GM12878 (cell line): ENCODE measurements at regions not wholly inside any gene's neighbourhood (a gene's known extent, or its start where the extent isn't known, plus 50 kb on each side); places are given as distances from the start of the nearest gene placed in this dataset.

Experiments
- ATAC-seq: fragments of 200-7000 bp; cut with Tn5 transposase; 3 replicates; pipeline ENCODE4 v1.9.1; 2020; ENCODE audit warnings: mild to moderate bottlenecking, moderate library complexity
- BruUV-seq: library from RNA; stranded (reverse); fragments of 400-500 nt; replicated peaks from 2 replicates; lab custom pipeline; 2021; lab: Mats Ljungman, UMichigan
- CTCF ChIA-PET: fragments of 300-600 bp; sonication (Branson Sonifier 250); formaldehyde crosslinking; extraction: SDS; loops from one replicate; lab custom pipeline; 2021; ENCODE audit warnings: inconsistent platforms; lab: Yijun Ruan, JAX
- POLR2A ChIA-PET: fragments of 350-600 bp; formaldehyde crosslinking; extraction: SDS; loops from one replicate; lab custom pipeline; 2021; ENCODE audit warnings: inconsistent platforms; lab: Charles Lee
- RAD21 ChIA-PET: fragments of 300-600 bp; sonication (Branson Sonifier 250); formaldehyde crosslinking; loops from one replicate; lab custom pipeline; 2023; ENCODE audit warnings: antibody characterized with exemption; ENCODE audit not compliant: unreplicated experiment; lab: Charles Lee
- SMC1A ChIA-PET: fragments of 300-600 bp; sonication (Branson Sonifier 250); formaldehyde crosslinking; loops from one replicate; lab custom pipeline; 2023; ENCODE audit not compliant: unreplicated experiment, uncharacterized antibody; lab: Charles Lee
- DNase-seq: peaks from one replicate; pipeline ENCODE4 v3.0.0-alpha.2; 2011; ENCODE audit warnings: low read depth, low spot score
- FAIRE-seq: peaks from 3 replicates; lab custom pipeline; 2011; peaks lifted over from hg19 to GRCh38; lab: Jason Lieb, UNC
- H2AFZ ChIP-seq: 2 replicates; pipeline ENCODE4 v1.6.0; 2011; ENCODE audit warnings: low read depth, low read length, control low read depth; ENCODE audit not compliant: control insufficient read depth
- H3K27ac ChIP-seq: 2 replicates; pipeline ENCODE4 v1.5.1; 2011; ENCODE audit warnings: control low read depth; ENCODE audit not compliant: control insufficient read depth, insufficient read depth
- H3K27me3 ChIP-seq, 2 experiments: replicated peaks in 1 of 2; 2 replicates each; pipeline versions ENCODE4 v1.6.0 to v1.6.1; 2011; ENCODE audit warnings: low read length in 1 of 2; ENCODE audit not compliant: control insufficient read depth in 2 of 2, insufficient read depth in 2 of 2
- H3K36me3 ChIP-seq, 2 experiments: 2 replicates each; pipeline ENCODE4 v1.5.1; 2011; ENCODE audit warnings: low read length in 1 of 2; ENCODE audit not compliant: control insufficient read depth in 2 of 2, insufficient read depth in 2 of 2
- H3K4me1 ChIP-seq: 2 replicates; pipeline ENCODE4 v1.6.1; 2011; ENCODE audit warnings: mild to moderate bottlenecking, low read length, moderate library complexity, mixed read lengths; ENCODE audit not compliant: control insufficient read depth, insufficient read depth
- H3K4me2 ChIP-seq: 2 replicates; pipeline ENCODE4 v1.6.0; 2011; ENCODE audit warnings: control low read depth; ENCODE audit not compliant: control insufficient read depth, insufficient read depth
- H3K4me3 ChIP-seq: fragments of 200-600 bp; sonication (generic); 2 replicates; pipeline ENCODE4 v1.5.1; 2016
- H3K79me2 ChIP-seq: 2 replicates; pipeline ENCODE4 v1.6.0; 2011; ENCODE audit warnings: low read length; ENCODE audit not compliant: control insufficient read depth, insufficient read depth
- H3K9ac ChIP-seq: 2 replicates; pipeline ENCODE4 v1.8.0; 2011; ENCODE audit warnings: low read length, control low read depth, mixed read lengths; ENCODE audit not compliant: control insufficient read depth, insufficient read depth
- H3K9me3 ChIP-seq: replicated peaks from 3 replicates; pipeline ENCODE4 v1.5.1; 2011; ENCODE audit warnings: mild to moderate bottlenecking, low read length; ENCODE audit not compliant: control insufficient read depth, insufficient read depth
- H4K20me1 ChIP-seq: 2 replicates; pipeline ENCODE4 v1.6.0; 2011; ENCODE audit not compliant: control insufficient read depth, insufficient read depth
- CREB1 ChIP-seq: IDR thresholded peaks from 2 replicates; pipeline ENCODE4 v1.6.1; 2012; ENCODE audit warnings: low read depth, mild to moderate bottlenecking, inconsistent platforms
- DPF2 ChIP-seq: fragments of 450-650 bp; IDR thresholded peaks from 2 replicates; pipeline ENCODE4 v1.6.1; 2017; ENCODE audit warnings: mild to moderate bottlenecking
- EZH2 ChIP-seq: IDR thresholded peaks from 2 replicates; pipeline ENCODE4 v1.6.1; 2012; ENCODE audit warnings: low read depth, mild to moderate bottlenecking, control low read depth, inconsistent platforms, low read length, borderline replicate concordance; ENCODE audit not compliant: control insufficient read depth
- GATAD2B ChIP-seq: fragments of 450-650 bp; conservative IDR thresholded peaks from 2 replicates; pipeline ENCODE4 v1.6.1; 2017; ENCODE audit warnings: low read depth, mild to moderate bottlenecking, moderate library complexity
- HCFC1 ChIP-seq: fragments of 150-350 bp; IDR thresholded peaks from 2 replicates; pipeline ENCODE4 v1.6.1; 2014; ENCODE audit warnings: low read length
- RBBP5 ChIP-seq: fragments of 200-600 bp; sonication (generic); conservative IDR thresholded peaks from 2 replicates; pipeline ENCODE4 v1.6.1; 2016
- SMAD1 ChIP-seq: fragments of 450-650 bp; IDR thresholded peaks from 2 replicates; pipeline ENCODE4 v1.6.1; 2018; ENCODE audit warnings: mild to moderate bottlenecking, low read depth; ENCODE audit not compliant: partially characterized antibody
- YY1 ChIP-seq: IDR thresholded peaks from 2 replicates; pipeline ENCODE4 v1.6.1; 2011; ENCODE audit warnings: low read depth, mild to moderate bottlenecking, low read length
- ZBED1 ChIP-seq: IDR thresholded peaks from 2 replicates; pipeline ENCODE4 v1.6.1; 2016; ENCODE audit warnings: borderline replicate concordance
- ZNF622 ChIP-seq: fragments of 450-650 bp; IDR thresholded peaks from 2 replicates; pipeline ENCODE4 v1.6.1; 2017; ENCODE audit warnings: mild to moderate bottlenecking, inconsistent platforms
- WGBS: methylation state at CpG from one replicate; pipeline ENCODE4 v1.1.6; 2016; ENCODE audit warnings: low lambda C conversion rate; ENCODE audit not compliant: insufficient replicate concordance, insufficient coverage; ENCODE audit errors: missing lambda C conversion rate; 5-methylcytosine and 5-hydroxymethylcytosine counted together
- in situ Hi-C: fragments of 300-500 bp; cut with MboI; formaldehyde crosslinking; loops from 9 replicates; pipeline ENCODE4 v1.14.3; 2018; ENCODE audit warnings: mixed read lengths
- intact Hi-C: fragments of 100-400 bp; cut with micrococcal nuclease; formaldehyde crosslinking; loops from one replicate; pipeline ENCODE4 v1.14.2; 2022; ENCODE audit not compliant: unreplicated experiment
- TF ChIP-seq, protein P1 (sequence below): IDR thresholded peaks from 2 replicates; pipeline ENCODE4 v1.6.1; 2012; ENCODE audit warnings: low read length, inconsistent platforms
- TF ChIP-seq, protein P2 (sequence below): fragments of 450-650 bp; IDR thresholded peaks from 2 replicates; pipeline ENCODE4 v1.6.1; 2016; ENCODE audit warnings: mild to moderate bottlenecking, moderate library complexity, borderline replicate concordance

DNA sequence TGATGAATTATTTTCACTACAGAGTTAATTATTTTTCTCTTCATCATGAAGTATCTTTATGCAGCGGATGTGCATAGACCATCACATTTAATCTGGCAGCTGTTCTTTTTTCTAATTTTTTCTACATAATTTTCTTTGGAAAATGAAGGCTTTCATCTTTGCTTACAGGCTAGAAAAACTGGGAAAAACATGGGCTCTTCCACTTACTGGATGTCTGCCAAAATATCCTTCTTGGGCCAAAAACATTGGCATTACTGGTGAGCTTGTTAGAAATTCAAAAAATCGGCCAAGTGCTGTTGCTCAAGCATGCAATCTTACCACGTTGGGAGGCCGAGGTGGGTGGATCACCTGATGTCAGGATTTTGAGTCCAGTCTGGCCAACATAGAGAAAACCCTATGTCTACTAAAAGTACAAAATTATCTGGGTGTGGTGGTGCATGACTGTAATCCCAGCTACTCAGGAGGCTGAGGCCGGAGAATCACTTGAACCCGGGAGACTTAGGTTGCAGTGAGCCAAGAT lies 176.8 kb downstream of the ZNF737 start:
- intact Hi-C loops (no loop called here), in situ Hi-C loops (no loop called here)
- ChIA-PET POLR2A (no interaction called here), SMC1A (interaction anchor here (1.0 kb wide), 1 partner anchor 11 kb away, joined by 3 read pairs; no protein-coding TSS in a partner anchor), CTCF (no interaction called here), RAD21 (no interaction called here)
- no peak overlapping the region for H3K9ac ChIP-seq
- H4K20me1 ChIP-seq = no peaks in the 10 kb centered on the region
- BruUV-seq = no TSS peak
- TF ChIP-seq SMAD1 (no peak), EZH2 (no peak), YY1 (no peak), GATAD2B (no peak), DPF2 (no peak), RBBP5 (no peak), ZNF622 (no peak), HCFC1 (no peak), CREB1 (no peak), ZBED1 (no peak)
- TF ChIP-seq, protein P1, sequence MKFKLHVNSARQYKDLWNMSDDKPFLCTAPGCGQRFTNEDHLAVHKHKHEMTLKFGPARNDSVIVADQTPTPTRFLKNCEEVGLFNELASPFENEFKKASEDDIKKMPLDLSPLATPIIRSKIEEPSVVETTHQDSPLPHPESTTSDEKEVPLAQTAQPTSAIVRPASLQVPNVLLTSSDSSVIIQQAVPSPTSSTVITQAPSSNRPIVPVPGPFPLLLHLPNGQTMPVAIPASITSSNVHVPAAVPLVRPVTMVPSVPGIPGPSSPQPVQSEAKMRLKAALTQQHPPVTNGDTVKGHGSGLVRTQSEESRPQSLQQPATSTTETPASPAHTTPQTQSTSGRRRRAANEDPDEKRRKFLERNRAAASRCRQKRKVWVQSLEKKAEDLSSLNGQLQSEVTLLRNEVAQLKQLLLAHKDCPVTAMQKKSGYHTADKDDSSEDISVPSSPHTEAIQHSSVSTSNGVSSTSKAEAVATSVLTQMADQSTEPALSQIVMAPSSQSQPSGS = no peak
- TF ChIP-seq, protein P2, sequence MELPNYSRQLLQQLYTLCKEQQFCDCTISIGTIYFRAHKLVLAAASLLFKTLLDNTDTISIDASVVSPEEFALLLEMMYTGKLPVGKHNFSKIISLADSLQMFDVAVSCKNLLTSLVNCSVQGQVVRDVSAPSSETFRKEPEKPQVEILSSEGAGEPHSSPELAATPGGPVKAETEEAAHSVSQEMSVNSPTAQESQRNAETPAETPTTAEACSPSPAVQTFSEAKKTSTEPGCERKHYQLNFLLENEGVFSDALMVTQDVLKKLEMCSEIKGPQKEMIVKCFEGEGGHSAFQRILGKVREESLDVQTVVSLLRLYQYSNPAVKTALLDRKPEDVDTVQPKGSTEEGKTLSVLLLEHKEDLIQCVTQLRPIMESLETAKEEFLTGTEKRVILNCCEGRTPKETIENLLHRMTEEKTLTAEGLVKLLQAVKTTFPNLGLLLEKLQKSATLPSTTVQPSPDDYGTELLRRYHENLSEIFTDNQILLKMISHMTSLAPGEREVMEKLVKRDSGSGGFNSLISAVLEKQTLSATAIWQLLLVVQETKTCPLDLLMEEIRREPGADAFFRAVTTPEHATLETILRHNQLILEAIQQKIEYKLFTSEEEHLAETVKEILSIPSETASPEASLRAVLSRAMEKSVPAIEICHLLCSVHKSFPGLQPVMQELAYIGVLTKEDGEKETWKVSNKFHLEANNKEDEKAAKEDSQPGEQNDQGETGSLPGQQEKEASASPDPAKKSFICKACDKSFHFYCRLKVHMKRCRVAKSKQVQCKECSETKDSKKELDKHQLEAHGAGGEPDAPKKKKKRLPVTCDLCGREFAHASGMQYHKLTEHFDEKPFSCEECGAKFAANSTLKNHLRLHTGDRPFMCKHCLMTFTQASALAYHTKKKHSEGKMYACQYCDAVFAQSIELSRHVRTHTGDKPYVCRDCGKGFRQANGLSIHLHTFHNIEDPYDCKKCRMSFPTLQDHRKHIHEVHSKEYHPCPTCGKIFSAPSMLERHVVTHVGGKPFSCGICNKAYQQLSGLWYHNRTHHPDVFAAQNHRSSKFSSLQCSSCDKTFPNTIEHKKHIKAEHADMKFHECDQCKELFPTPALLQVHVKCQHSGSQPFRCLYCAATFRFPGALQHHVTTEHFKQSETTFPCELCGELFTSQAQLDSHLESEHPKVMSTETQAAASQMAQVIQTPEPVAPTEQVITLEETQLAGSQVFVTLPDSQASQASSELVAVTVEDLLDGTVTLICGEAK = no peak
- H3K4me1 ChIP-seq = no peaks in the 10 kb centered on the region
- no peaks in the 10 kb centered on the region; the same call in 2 of the 3 replicates for H3K9me3 ChIP-seq
- H3K4me2 ChIP-seq = no peak overlapping the region
- no peak for FAIRE-seq
- no peak overlapping the region for H3K27ac ChIP-seq
- H3K27me3 ChIP-seq = no peaks in the 10 kb centered on the region
- H3K79me2 ChIP-seq = no peaks in the 10 kb centered on the region
- WGBS = 34% methylated on average over 6 of the region's 6 CpGs
- H3K4me3 ChIP-seq = no peak overlapping the region
- ATAC-seq = no peak
- DNase-seq = no peak
- H3K36me3 ChIP-seq = no peaks in the 10 kb centered on the region
- no peak overlapping the region for H2AFZ ChIP-seq
